WTC11 (cell line): ENCODE measurements at regions not wholly inside any gene's neighbourhood (a gene's known extent, or its start where the extent isn't known, plus 50 kb on each side); places are given as distances from the start of the nearest gene placed in this dataset.

Source experiments
- NR1H2 ChIP-seq: sonication (generic); formaldehyde crosslinking; IDR thresholded peaks from 2 replicates; pipeline ENCODE4 v1.9.0; 2021; ENCODE audit warnings: mild to moderate bottlenecking, moderate library complexity, missing genetic modification reagents
- NR2C2 ChIP-seq: sonication (generic); formaldehyde crosslinking; IDR thresholded peaks from 2 replicates; pipeline ENCODE4 v1.8.0; 2022; ENCODE audit warnings: mild to moderate bottlenecking, missing genetic modification reagents
- ZNF263 ChIP-seq: sonication (generic); formaldehyde crosslinking; IDR thresholded peaks from 2 replicates; pipeline ENCODE4 v1.8.1; 2022; ENCODE audit warnings: low read depth, mild to moderate bottlenecking, moderate library complexity, missing genetic modification reagents
- ZNF396 ChIP-seq: fragments of 250-450 bp; sonication (Bioruptor Pico); IDR thresholded peaks from 2 replicates; pipeline ENCODE4 v1.8.0; 2021; ENCODE audit warnings: mild to moderate bottlenecking, moderate library complexity, borderline replicate concordance
- TF ChIP-seq, protein P1 (sequence below): fragments of 200-600 bp; IDR thresholded peaks from 2 replicates; pipeline ENCODE4 v1.8.0; 2022; ENCODE audit warnings: antibody characterized with exemption
- TF ChIP-seq, protein P2 (sequence below): sonication (generic); formaldehyde crosslinking; IDR thresholded peaks from 2 replicates; pipeline ENCODE4 v1.8.0; 2022; ENCODE audit warnings: missing genetic modification reagents
- TF ChIP-seq, protein P3 (sequence below): sonication (generic); formaldehyde crosslinking; IDR thresholded peaks from 2 replicates; pipeline ENCODE4 v1.8.0; 2023; ENCODE audit warnings: missing genetic modification reagents
- TF ChIP-seq, protein P4 (sequence below): sonication (generic); formaldehyde crosslinking; IDR thresholded peaks from 2 replicates; pipeline ENCODE4 v1.8.1; 2023; ENCODE audit warnings: mild to moderate bottlenecking, missing genetic modification reagents, moderate library complexity
- TF ChIP-seq, protein P5 (sequence below): sonication (generic); formaldehyde crosslinking; IDR thresholded peaks from 2 replicates; pipeline ENCODE4 v1.8.0; 2022; ENCODE audit warnings: mild to moderate bottlenecking, missing genetic modification reagents

DNA sequence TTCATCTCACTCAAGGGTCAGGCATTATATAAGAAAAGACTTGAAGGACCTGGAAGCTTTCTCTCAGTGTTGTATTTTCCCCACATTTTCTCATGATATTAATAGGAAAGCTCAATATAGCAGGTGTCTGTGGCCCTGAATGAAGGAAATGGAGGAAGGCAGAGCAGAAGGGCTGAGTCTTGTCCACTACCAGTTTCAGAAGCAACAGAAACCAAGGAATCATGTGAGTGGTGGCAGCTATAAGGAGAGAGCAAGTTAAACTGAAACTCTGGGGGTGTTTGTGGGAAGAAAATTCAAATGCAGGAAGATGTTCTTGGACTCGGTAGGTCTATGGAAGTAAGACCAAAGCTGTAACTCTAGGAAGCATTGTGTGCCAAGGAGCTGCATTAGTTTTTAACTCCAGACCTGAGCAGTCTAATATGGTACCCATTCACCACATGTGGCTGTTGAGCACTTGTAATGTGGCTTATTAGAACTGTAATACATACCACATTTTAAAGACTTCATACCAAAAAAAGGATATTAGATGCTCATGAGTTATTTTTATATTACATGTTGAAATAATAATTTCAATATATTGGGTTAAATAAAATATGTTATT is 278.8 kb upstream of the GADL1 start:
- TF ChIP-seq, protein P1, sequence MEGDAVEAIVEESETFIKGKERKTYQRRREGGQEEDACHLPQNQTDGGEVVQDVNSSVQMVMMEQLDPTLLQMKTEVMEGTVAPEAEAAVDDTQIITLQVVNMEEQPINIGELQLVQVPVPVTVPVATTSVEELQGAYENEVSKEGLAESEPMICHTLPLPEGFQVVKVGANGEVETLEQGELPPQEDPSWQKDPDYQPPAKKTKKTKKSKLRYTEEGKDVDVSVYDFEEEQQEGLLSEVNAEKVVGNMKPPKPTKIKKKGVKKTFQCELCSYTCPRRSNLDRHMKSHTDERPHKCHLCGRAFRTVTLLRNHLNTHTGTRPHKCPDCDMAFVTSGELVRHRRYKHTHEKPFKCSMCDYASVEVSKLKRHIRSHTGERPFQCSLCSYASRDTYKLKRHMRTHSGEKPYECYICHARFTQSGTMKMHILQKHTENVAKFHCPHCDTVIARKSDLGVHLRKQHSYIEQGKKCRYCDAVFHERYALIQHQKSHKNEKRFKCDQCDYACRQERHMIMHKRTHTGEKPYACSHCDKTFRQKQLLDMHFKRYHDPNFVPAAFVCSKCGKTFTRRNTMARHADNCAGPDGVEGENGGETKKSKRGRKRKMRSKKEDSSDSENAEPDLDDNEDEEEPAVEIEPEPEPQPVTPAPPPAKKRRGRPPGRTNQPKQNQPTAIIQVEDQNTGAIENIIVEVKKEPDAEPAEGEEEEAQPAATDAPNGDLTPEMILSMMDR = no peak
- TF ChIP-seq, protein P2, sequence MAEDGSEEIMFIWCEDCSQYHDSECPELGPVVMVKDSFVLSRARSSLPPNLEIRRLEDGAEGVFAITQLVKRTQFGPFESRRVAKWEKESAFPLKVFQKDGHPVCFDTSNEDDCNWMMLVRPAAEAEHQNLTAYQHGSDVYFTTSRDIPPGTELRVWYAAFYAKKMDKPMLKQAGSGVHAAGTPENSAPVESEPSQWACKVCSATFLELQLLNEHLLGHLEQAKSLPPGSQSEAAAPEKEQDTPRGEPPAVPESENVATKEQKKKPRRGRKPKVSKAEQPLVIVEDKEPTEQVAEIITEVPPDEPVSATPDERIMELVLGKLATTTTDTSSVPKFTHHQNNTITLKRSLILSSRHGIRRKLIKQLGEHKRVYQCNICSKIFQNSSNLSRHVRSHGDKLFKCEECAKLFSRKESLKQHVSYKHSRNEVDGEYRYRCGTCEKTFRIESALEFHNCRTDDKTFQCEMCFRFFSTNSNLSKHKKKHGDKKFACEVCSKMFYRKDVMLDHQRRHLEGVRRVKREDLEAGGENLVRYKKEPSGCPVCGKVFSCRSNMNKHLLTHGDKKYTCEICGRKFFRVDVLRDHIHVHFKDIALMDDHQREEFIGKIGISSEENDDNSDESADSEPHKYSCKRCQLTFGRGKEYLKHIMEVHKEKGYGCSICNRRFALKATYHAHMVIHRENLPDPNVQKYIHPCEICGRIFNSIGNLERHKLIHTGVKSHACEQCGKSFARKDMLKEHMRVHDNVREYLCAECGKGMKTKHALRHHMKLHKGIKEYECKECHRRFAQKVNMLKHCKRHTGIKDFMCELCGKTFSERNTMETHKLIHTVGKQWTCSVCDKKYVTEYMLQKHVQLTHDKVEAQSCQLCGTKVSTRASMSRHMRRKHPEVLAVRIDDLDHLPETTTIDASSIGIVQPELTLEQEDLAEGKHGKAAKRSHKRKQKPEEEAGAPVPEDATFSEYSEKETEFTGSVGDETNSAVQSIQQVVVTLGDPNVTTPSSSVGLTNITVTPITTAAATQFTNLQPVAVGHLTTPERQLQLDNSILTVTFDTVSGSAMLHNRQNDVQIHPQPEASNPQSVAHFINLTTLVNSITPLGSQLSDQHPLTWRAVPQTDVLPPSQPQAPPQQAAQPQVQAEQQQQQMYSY (CRISPR knock-in tag) = no peak
- TF ChIP-seq, protein P3, sequence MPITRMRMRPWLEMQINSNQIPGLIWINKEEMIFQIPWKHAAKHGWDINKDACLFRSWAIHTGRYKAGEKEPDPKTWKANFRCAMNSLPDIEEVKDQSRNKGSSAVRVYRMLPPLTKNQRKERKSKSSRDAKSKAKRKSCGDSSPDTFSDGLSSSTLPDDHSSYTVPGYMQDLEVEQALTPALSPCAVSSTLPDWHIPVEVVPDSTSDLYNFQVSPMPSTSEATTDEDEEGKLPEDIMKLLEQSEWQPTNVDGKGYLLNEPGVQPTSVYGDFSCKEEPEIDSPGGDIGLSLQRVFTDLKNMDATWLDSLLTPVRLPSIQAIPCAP = no peak
- TF ChIP-seq, protein P4, sequence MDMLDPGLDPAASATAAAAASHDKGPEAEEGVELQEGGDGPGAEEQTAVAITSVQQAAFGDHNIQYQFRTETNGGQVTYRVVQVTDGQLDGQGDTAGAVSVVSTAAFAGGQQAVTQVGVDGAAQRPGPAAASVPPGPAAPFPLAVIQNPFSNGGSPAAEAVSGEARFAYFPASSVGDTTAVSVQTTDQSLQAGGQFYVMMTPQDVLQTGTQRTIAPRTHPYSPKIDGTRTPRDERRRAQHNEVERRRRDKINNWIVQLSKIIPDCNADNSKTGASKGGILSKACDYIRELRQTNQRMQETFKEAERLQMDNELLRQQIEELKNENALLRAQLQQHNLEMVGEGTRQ (CRISPR knock-in tag) = no peak
- no peak for TF ChIP-seq NR1H2 (CRISPR knock-in tag)
- TF ChIP-seq ZNF396 (CRISPR knock-in tag) = no peak
- TF ChIP-seq, protein P5, sequence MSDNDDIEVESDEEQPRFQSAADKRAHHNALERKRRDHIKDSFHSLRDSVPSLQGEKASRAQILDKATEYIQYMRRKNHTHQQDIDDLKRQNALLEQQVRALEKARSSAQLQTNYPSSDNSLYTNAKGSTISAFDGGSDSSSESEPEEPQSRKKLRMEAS (CRISPR knock-in tag) = no peak
- TF ChIP-seq ZNF263 = no peak
- no peak for TF ChIP-seq NR2C2 (CRISPR knock-in tag)
